DND-41 (cell line): ENCODE measurements at regions not wholly inside any gene's neighbourhood (a gene's known extent, or its start where the extent isn't known, plus 50 kb on each side); places are given as distances from the start of the nearest gene placed in this dataset.

ENCODE experiments used
- ATAC-seq: fragments of 200-7000 bp; cut with Tn5 transposase; 3 replicates; pipeline ENCODE4 v1.9.1; 2021; ENCODE audit warnings: low read depth; ENCODE audit not compliant: insufficient read depth
- DNase-seq: peaks from one replicate; pipeline ENCODE4 v3.0.0-alpha.2; 2020
- H2AFZ ChIP-seq: 2 replicates; pipeline ENCODE4 v1.6.0; 2012; ENCODE audit warnings: low read depth, low read length
- H3K27ac ChIP-seq: 2 replicates; pipeline ENCODE4 v1.5.1; 2012; ENCODE audit warnings: low read length, inconsistent platforms
- H3K27me3 ChIP-seq: fragments of 200-600 bp; sonication (generic); 2 replicates; pipeline ENCODE4 v1.6.0; 2012; ENCODE audit warnings: low read length, mild to moderate bottlenecking, inconsistent platforms; ENCODE audit not compliant: insufficient read depth, poor library complexity
- H3K36me3 ChIP-seq: 2 replicates; pipeline ENCODE4 v1.5.1; 2012; ENCODE audit warnings: low read length, inconsistent platforms; ENCODE audit not compliant: insufficient read depth
- H3K4me1 ChIP-seq: 2 replicates; pipeline ENCODE4 v1.5.1; 2012; ENCODE audit warnings: mild to moderate bottlenecking, low read length; ENCODE audit not compliant: insufficient read depth
- H3K4me2 ChIP-seq: 2 replicates; pipeline ENCODE4 v1.6.0; 2012; ENCODE audit warnings: mild to moderate bottlenecking, moderate library complexity, low read length, inconsistent platforms; ENCODE audit not compliant: insufficient read depth
- H3K4me3 ChIP-seq, 2 experiments: fragments of 200-600 bp in 1 of 2; shearing (Covaris generic) in 1 of 2; 2 replicates each; pipeline ENCODE4 v1.5.1; 2012 to 2016; ENCODE audit warnings: inconsistent platforms in 2 of 2, low read length in 2 of 2, mild to moderate bottlenecking in 2 of 2, low read depth in 1 of 2, moderate library complexity in 1 of 2
- H3K79me2 ChIP-seq: 2 replicates; pipeline ENCODE4 v1.6.0; 2012; ENCODE audit warnings: low read length, inconsistent platforms; ENCODE audit not compliant: insufficient read depth
- H3K9ac ChIP-seq: 2 replicates; pipeline ENCODE4 v1.6.0; 2012; ENCODE audit warnings: low read depth, mild to moderate bottlenecking, inconsistent platforms, low read length, moderate library complexity
- H3K9me3 ChIP-seq: 2 replicates; pipeline ENCODE4 v1.5.1; 2012; ENCODE audit warnings: low read length, moderate library complexity, mild to moderate bottlenecking, inconsistent platforms; ENCODE audit not compliant: insufficient read depth, severe bottlenecking
- H4K20me1 ChIP-seq: 2 replicates; pipeline ENCODE4 v1.6.0; 2012; ENCODE audit warnings: low read length; ENCODE audit not compliant: insufficient read depth
- CTCF ChIP-seq: IDR thresholded peaks from 2 replicates; pipeline ENCODE4 v1.5.1; 2012; ENCODE audit warnings: borderline replicate concordance, low read length, moderate library complexity, mild to moderate bottlenecking; ENCODE audit not compliant: poor library complexity, severe bottlenecking; ENCODE audit errors: extremely low read depth
- EZH2 ChIP-seq: IDR thresholded peaks from 3 replicates; pipeline ENCODE4 v1.6.1; 2012; ENCODE audit warnings: borderline replicate concordance, low read depth, mild to moderate bottlenecking, moderate library complexity, low read length, inconsistent platforms; ENCODE audit not compliant: severe bottlenecking

GRCh38 chr5:167049043-167049663 lies 1242.3 kb upstream of the WWC1 start:
- H3K27me3 ChIP-seq: no peaks in the 10 kb centered on the region
- DNase-seq: peak; percentile 19
- H3K9me3 ChIP-seq: no peaks in the 10 kb centered on the region
- no peaks in the 10 kb centered on the region for H4K20me1 ChIP-seq
- H3K36me3 ChIP-seq: no peaks in the 10 kb centered on the region
- H3K79me2 ChIP-seq: no peaks in the 10 kb centered on the region
- H3K27ac ChIP-seq: no peak overlapping the region
- no peak overlapping the region for H3K4me3 ChIP-seq
- H3K9ac ChIP-seq: no peak overlapping the region
- H3K4me2 ChIP-seq: no peak overlapping the region
- TF ChIP-seq EZH2: no peak
- TF ChIP-seq CTCF: peak; percentile 69
- H3K4me1 ChIP-seq: no peaks in the 10 kb centered on the region
- peak; percentile 67; the same call in 1 of the 3 replicates for ATAC-seq
- H2AFZ ChIP-seq: no peak overlapping the region

DNA sequence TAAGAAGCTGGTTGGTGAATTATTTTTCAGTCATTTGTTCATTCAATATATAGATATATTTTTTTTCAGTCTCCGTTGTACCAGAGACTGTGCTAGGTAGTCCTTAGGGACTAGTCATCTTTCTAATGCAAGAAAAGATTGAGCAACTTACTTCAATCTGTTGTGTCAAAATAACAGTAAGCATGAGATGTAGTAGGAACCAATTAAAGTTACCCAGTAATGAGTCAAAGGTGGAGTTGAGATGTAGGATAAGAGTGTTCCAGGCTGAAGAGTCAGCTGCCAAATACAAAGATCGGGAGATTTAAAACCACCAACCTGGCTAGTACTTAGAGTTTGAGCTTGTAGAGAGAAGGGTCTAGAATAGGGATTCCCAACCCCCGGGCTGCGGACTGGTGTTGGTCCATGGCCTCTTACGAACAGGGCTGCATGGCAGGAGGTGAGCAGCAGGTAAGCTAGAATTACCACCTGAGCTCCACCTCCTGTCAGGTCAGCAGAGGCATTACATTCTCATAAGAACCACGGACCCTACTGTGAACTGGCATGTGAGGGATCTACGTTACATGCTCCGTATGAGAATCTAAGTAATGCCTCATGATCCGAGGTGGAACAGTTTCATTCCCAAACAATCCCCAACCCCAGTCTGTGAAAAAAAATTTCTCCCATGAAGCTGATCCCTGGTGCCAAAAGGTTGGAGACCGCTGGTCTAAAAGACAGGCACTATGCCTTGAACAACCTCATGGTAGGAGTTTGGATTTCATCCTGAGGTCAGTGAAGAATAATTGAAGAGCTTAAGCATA lies 1241.5 kb upstream of the WWC1 start:
- Histone ChIP-seq H3K4me3 (no peak overlapping the region), H3K9me3 (no peaks in the 10 kb centered on the region), H3K4me2 (no peak overlapping the region), H3K27me3 (no peaks in the 10 kb centered on the region), H2AFZ (no peak overlapping the region), H3K27ac (no peak overlapping the region), H3K9ac (no peak overlapping the region), H4K20me1 (no peaks in the 10 kb centered on the region), H3K79me2 (no peaks in the 10 kb centered on the region), H3K4me1 (no peaks in the 10 kb centered on the region), H3K36me3 (no peaks in the 10 kb centered on the region)
- ATAC-seq: no peak
- DNase-seq: no peak
- TF ChIP-seq EZH2 (no peak), CTCF (no peak)

DNA sequence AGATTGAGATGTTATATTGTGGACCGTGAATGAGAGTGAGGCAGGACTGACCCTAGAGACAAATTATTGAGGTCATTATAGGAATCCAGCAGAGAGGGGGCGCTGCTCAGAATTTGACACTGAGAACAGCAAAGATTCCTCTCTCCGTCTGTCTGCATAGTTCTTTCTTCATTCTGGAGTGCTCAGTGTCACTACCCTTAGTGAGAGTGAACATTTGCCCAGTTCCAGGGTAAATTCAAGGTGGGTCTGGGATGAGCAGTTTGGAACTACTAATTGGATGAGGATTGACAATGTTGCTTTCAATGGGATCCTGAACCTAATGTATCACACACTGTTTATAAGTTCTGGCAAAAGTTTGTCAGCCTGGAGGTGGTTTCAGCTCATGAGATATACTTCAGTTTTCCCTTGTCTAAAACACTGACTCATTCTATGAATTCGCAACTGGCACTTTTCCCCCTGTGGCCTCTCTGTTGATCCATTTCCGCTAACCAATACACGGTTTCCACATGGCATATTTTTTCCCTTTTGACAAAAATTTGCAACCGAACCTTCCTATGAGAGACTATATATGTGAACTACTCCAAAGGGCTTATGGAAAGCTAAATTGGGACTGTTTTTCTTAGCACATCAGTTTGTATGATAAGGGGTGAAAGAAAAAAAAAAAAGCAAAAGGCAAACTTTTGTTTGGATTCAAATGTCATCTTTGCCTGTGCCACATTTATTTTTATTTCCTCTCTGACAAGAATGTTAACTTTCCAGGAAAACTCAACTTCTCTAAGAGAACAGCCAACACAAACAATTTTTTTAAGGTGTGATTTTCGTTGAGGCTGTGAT lies 1240.7 kb upstream of the WWC1 start:
- H3K27me3 ChIP-seq: no peaks in the 10 kb centered on the region
- H3K9ac ChIP-seq: no peak overlapping the region
- H3K4me1 ChIP-seq: no peaks in the 10 kb centered on the region
- no peak overlapping the region for H3K4me3 ChIP-seq
- no peak overlapping the region for H2AFZ ChIP-seq
- TF ChIP-seq CTCF (no peak), EZH2 (no peak)
- no peaks in the 10 kb centered on the region for H4K20me1 ChIP-seq
- no peaks in the 10 kb centered on the region for H3K36me3 ChIP-seq
- DNase-seq (no peak), ATAC-seq (no peak)
- H3K4me2 ChIP-seq: no peak overlapping the region
- no peak overlapping the region for H3K27ac ChIP-seq
- no peaks in the 10 kb centered on the region for H3K79me2 ChIP-seq
- no peaks in the 10 kb centered on the region for H3K9me3 ChIP-seq
